ENCODE measurements at regions not wholly inside any gene's neighbourhood (a gene's known extent, or its start where the extent isn't known, plus 50 kb on each side); places are given as distances from the start of the nearest gene placed in this dataset.

DNA sequence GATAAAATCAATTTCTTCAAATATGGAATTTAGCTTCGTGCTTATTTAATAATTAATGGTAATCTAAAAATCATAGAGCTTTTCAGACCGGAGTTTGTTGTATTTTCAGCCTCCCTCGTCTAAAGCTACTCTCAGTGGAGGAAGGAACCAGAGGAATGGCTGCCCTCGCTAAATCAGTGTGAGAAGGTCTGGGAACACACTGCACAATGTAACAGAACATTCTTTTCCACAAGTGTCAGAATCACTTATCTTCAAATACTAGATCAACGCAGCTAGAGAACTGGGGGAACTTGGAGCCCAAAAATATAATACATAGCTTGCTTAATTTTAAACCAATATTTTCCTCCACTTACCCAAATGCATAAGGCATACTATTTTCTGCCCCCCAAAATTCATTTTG lies 148.5 kb downstream of the MTERF1 start:
- TF ChIP-seq JUNB (CRISPR knock-in tag; IDR thresholded peaks at IDR 0.05; ENCODE audit: borderline replicate concordance) (no peak), ZBTB26 (CRISPR knock-in tag; IDR thresholded peaks at IDR 0.05; ENCODE audit: borderline replicate concordance) (no peak), RBFOX2 (IDR thresholded peaks at IDR 0.05; ENCODE audit: low read depth, low read length) (no peak), ZNF768 (CRISPR knock-in tag; IDR thresholded peaks at IDR 0.05) (no peak), KLF12 (CRISPR knock-in tag; IDR thresholded peaks at IDR 0.05; ENCODE audit: borderline replicate concordance) (no peak), ARNTL (CRISPR knock-in tag; IDR thresholded peaks at IDR 0.05) (no peak), NFYB (CRISPR knock-in tag; IDR thresholded peaks at IDR 0.05) (no peak)
- TF ChIP-seq, protein P1, sequence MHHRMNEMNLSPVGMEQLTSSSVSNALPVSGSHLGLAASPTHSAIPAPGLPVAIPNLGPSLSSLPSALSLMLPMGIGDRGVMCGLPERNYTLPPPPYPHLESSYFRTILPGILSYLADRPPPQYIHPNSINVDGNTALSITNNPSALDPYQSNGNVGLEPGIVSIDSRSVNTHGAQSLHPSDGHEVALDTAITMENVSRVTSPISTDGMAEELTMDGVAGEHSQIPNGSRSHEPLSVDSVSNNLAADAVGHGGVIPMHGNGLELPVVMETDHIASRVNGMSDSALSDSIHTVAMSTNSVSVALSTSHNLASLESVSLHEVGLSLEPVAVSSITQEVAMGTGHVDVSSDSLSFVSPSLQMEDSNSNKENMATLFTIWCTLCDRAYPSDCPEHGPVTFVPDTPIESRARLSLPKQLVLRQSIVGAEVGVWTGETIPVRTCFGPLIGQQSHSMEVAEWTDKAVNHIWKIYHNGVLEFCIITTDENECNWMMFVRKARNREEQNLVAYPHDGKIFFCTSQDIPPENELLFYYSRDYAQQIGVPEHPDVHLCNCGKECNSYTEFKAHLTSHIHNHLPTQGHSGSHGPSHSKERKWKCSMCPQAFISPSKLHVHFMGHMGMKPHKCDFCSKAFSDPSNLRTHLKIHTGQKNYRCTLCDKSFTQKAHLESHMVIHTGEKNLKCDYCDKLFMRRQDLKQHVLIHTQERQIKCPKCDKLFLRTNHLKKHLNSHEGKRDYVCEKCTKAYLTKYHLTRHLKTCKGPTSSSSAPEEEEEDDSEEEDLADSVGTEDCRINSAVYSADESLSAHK (CRISPR knock-in tag; IDR thresholded peaks at IDR 0.05; ENCODE audit: borderline replicate concordance), result no peak
- TF ChIP-seq, protein P2, sequence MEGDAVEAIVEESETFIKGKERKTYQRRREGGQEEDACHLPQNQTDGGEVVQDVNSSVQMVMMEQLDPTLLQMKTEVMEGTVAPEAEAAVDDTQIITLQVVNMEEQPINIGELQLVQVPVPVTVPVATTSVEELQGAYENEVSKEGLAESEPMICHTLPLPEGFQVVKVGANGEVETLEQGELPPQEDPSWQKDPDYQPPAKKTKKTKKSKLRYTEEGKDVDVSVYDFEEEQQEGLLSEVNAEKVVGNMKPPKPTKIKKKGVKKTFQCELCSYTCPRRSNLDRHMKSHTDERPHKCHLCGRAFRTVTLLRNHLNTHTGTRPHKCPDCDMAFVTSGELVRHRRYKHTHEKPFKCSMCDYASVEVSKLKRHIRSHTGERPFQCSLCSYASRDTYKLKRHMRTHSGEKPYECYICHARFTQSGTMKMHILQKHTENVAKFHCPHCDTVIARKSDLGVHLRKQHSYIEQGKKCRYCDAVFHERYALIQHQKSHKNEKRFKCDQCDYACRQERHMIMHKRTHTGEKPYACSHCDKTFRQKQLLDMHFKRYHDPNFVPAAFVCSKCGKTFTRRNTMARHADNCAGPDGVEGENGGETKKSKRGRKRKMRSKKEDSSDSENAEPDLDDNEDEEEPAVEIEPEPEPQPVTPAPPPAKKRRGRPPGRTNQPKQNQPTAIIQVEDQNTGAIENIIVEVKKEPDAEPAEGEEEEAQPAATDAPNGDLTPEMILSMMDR (CRISPR knock-in tag; IDR thresholded peaks at IDR 0.05), result no peak
- TF ChIP-seq, protein P3, sequence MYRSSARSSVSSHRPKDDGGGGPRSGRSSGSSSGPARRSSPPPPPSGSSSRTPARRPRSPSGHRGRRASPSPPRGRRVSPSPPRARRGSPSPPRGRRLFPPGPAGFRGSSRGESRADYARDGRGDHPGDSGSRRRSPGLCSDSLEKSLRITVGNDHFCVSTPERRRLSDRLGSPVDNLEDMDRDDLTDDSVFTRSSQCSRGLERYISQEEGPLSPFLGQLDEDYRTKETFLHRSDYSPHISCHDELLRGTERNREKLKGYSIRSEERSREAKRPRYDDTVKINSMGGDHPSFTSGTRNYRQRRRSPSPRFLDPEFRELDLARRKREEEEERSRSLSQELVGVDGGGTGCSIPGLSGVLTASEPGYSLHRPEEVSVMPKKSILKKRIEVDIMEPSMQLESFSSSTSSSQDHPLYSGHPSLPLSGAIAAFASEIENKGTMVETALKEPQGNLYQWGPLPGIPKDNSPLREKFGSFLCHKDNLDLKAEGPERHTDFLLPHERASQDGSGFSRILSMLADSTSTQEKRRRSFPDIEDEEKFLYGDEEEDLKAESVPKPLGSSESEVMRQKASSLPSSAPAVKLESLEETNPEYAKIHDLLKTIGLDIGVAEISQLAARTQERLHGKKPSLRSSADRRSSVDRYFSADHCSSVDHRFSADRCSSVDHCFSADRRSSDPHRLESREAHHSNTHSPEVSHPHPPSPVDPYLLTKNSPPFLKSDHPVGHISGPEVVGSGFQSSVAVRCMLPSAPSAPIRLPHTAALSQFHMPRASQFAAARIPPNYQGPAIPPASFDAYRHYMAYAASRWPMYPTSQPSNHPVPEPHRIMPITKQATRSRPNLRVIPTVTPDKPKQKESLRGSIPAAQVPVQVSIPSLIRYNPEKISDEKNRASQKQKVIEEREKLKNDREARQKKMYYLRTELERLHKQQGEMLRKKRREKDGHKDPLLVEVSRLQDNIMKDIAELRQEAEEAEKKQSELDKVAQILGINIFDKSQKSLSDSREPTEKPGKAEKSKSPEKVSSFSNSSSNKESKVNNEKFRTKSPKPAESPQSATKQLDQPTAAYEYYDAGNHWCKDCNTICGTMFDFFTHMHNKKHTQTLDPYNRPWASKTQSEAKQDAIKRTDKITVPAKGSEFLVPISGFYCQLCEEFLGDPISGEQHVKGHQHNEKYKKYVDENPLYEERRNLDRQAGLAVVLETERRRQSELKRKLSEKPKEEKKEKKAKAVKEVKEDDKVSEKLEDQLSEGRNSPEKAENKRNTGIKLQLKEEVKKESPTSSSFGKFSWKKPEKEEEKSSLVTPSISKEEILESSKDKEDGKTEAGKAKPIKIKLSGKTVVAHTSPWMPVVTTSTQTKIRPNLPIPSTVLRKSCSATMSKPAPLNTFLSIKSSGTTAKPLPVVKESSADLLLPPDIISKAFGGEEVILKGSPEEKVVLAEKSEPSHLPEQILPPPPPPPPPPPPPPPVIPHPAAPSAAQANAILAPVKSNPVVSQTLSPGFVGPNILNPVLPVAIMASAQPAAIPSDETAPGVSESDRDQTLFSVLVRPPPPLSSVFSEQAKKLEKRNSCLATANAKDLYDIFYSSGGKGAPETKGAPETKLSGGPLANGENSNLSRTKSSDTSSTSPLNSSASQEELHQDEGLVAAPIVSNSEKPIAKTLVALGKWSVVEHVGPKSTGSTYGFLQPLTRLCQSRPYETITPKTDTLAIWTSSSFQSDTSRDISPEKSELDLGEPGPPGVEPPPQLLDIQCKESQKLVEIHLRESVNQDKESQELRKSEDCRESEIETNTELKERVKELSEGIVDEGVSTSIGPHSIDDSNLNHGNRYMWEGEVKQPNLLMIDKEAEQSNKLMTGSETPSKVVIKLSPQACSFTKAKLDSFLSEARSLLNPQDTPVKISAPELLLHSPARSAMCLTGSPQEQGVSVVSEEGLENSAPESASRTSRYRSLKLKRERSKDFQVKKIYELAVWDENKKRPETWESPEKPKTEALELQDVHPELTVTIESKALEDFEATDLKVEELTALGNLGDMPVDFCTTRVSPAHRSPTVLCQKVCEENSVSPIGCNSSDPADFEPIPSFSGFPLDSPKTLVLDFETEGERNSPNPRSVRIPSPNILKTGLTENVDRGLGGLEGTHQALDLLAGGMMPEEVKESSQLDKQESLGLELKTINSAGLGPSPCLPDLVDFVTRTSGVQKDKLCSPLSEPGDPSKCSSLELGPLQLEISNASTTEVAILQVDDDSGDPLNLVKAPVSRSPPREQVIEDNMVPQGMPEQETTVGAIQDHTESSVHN (CRISPR knock-in tag; IDR thresholded peaks at IDR 0.05), result no peak

Data from HepG2 (cell line).